HG02885 (cell line): ENCODE measurements at regions not wholly inside any gene's neighbourhood (a gene's known extent, or its start where the extent isn't known, plus 50 kb on each side); places are given as distances from the start of the nearest gene placed in this dataset.
"Not testable (repeated sequence)": the region's sequence is repeated elsewhere in the genome, so short reads cannot be mapped to it uniquely, and the experiment has no call there.

Experiments
- ATAC-seq: cut with Tn5 transposase; IDR thresholded peaks from one replicate; pipeline ENCODE4 v1.9.1; 2021; ENCODE audit warnings: mild to moderate bottlenecking; ENCODE audit not compliant: unreplicated experiment, poor library complexity

DNA sequence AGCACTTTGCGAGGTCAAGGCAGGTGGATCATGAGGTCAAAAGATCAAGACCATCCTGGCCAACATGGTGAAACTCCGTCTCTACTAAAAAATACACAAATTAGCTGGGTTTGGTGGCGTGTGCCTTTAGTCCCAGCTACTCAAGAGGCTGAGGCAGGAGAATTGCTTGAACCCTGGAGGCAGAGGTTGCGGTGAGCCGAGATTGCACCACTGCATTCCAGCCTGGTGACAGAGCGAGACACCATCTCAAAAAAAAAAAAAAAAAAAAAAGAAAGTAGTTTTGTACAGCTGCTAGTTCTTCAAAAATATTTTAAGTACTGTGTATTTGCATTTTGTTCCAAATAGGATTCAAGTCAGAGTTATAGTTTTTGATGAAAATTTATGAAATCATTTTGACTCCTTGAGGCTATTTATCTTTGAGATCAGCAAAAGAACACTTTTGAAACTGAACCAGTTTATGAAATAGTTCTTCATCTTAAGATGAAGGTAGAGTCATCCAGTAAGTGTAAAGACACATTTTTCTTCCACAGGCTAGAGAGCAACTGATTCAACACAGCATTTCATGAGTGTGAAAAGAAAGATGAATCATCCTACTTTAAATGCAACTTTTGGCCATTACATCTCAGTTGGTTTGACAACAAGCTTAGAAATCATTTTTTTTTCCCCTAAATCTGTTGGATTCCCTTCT lies 416.5 kb upstream of the KCNMB2 start:
- ATAC-seq, result not testable (repeated sequence)

DNA sequence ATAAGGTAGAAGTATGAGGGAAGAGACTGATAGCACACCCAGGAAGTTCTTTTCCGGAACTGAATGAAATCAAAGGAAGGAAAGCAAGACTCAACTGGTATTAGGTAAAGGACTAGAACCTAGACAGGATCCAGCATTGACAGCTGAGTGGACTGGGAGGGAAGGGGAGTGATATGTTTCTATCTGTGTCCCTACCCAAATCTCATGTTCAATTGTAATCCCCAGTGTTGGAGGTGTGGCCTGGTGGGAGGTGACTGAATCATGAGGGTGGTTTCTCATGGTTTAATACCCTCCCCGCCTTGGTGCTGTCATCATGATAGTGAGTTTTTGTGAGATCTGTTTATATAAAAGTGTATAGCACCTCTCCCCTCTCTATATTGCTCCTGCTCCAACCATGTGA lies 415.9 kb upstream of the KCNMB2 start:
- ATAC-seq, result no peak

DNA sequence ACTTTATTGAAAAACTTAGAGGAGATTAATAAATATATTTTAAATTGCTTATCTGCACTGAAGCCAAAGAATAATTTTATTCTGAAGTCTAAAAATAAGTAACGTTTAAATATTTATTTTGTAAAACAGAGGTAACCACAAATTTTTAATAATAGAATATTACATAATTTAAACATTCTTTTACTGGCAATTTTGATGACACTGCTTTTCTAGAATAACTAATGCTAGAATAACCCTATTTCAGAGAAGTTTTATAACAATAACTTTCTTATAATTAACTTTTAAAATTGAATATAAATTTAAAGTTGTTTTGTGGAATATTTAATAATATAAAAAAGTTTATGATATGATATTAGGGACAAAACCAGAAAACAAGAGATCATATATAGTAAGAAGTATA lies 409.6 kb upstream of the KCNMB2 start:
- ATAC-seq, result no peak

DNA sequence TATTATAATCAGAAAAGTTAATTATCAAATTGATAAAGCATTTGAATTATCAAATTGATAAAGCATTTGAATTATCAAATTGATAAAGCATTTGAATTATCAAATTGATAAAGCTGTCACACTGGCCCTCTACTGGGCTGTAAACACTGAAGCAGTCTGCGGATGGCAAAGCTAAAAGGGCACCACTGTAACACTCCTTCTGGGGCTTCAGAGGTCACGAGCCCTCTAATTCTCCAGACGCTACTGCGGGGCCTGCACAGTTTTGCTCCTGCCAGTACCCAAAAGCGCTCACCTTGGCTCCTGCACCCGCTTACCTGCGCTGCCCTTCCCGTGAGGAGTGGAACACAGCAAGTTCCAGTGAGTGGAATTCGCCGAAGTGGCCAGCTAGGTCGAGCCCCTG lies 409.0 kb upstream of the KCNMB2 start:
- ATAC-seq, result no peak

DNA sequence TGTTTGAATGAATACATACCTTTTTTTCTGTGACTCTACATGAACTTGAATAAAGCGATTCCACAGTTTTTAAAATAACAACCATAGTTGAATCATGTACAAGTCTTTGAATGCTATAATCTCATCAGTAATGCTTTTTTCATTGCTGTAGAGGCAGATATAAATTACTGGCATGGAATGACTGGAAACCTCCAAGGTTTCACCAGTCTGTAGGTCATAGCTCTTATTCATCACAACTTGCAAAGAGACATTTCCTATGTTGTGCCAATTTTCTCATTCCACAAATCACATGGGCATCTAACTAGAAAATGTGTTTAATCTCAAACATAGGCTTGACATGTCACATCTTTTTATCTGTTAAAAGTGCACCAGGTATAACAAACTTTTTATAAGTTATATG lies 407.1 kb upstream of the KCNMB2 start:
- no peak for ATAC-seq

DNA sequence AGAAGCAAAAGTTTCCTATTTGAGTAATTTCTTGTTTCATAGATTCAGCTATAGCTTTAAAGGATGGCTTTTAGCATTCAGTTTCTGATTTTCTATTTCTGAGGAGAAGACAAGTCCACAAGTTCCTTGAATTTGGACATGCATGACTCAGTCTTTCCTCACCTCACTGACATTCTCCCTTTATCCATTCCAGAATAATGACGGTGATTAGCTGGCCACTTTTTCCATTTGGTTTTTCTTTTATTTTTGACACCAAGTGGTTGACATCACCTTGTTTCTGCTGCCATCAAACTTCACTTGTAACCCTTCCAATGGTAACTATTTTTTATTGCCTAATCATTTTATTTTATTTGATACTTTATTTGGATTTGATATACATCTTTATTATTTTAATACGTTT lies 404.4 kb upstream of the KCNMB2 start:
- no peak for ATAC-seq

DNA sequence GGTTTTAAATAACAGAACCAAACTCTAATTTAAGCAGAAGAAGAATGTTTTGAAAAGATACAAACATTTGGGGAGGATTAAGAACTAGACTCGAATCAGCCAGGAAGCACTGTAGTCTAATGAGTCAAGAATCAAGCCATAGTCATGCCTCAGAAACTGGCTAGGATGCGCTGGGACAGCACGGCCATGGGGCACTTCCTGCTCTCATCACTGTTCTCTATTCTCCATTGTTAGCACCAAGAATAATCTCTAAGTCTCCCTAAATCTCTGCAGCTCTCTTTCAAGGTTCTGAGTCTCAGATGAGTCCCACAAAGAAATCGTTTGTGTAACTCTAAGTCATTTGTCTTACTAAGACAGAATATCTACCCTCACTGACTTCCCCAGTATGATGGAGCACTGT lies 399.0 kb upstream of the KCNMB2 start:
- no peak for ATAC-seq

DNA sequence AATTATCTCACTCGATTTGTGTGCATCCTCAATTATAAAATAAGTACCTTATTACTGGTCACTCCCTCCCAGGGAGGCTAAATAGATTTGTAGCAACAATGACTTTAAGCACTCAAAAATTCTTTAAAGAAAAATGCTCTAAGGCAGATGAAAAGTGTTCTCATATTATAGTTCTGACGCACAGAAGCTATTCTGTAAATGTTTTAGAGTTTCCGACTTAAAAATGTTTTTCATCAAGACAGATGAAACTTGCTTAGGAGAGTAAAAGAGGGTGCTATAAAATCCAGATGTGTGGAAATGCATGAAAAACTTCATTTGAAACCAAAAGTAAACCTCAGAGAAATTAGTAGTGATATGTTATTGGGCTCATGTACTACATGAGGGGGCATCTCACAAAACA lies 398.4 kb upstream of the KCNMB2 start:
- no peak for ATAC-seq

DNA sequence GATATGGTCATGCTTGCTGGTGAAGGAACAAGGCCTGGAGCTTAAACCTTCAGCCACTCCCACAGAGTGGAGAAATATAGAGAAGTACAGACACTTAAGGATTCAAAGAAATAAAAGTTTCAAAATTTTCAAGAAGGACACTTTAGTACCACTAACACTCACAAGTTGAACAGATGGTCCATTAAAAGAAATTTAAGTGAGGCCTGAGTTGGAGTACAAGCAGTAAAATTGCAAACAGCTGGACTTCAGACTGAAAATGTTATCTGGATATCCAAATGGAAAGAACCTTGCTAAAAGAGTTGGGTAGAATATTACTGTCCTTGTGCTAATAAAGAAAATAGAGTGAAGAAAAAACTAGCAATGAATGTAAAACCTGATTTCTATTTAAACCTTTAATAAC lies 397.1 kb upstream of the KCNMB2 start:
- no peak for ATAC-seq

DNA sequence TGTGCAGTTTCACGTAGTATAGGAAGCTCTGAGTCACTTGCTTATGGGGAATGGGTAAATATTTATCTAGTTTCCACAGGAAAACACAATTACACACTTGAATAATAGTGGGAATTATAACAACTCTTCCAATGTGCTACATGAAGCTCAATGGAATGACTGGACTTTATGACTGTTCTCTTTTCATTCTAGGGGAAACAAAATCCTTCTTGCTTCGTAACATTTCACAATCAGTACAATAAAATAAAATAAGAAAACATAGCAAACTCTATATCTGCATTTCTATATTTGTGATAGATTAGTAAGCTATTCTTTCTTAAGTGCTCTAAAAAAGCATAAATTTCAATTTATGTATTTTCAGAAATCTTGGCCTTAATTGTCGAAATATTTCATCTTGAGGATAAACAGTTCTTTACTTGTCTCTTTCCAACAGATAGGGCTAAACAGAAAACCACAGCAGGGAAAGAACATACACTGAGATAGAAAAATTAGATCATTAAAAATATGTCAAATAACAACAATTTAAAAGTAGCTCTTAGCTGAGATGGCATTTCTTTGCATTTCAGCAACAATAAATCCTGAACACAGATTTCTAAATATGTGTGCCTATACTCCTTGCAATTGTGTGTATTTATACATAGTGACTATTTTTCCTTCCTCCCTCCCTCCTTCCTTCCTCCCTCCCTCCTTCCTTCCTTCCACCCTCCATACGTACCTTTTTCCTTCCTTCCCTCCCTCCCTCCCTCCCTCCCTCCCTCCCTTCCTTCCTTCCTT lies 395.5 kb upstream of the KCNMB2 start:
- no peak for ATAC-seq

DNA sequence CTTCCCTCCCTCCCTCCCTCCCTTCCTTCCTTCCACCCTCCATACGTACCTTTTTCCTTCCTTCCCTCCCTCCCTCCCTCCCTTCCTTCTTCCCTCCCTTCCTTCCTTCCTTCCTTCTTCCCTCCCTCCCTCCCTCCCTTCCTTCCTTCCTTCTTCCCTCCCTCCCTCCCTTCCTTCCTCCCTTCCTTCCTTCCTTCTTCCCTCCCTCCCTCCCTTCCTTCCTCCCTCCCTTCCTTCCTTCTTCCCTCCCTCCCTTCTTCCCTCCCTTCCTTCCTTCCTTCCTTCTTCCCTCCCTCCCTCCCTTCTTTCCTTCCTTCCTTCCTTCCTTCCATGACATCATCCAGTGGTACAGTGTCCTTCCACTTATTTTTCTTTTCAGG lies 394.9 kb upstream of the KCNMB2 start:
- not testable (repeated sequence) for ATAC-seq

DNA sequence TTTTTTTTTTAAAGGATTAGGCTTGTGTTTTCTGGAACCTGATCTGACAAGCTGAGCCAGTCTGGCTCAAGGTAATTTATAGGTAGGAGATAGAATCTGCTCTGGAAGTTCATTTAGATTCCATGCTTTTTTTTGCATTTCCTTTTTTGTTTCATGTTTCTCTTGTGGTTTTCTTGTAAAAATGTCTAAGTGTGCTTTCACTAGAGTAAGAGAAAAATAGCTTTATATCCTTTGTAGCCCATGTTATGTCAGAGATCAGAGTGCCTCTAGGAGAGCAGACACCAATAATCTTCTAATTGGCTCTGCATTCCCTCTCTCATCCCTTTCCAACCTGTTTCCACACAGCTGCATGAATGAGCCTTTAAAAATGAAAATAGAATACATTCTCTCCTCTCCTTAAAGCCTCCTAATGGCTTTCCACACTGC lies 389.8 kb upstream of the KCNMB2 start:
- no peak for ATAC-seq

DNA sequence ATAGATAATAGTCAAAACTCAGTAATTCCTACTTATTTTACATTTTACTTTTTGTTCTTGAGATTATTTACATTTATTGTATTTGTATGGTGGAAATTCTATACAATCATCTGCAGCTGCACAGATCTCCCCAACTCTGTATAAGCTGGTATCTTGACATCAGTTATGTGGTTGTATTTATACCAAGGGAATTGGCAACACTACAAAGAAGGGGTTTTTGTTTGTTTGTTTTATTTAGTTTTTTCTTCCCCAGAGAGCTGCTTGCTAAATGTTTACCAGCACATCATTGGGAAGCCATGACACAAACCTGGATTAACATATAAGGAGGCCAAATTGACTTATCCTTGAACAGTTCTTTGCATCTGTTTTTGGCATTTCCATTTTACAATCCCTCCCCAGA lies 389.2 kb upstream of the KCNMB2 start:
- no peak for ATAC-seq

DNA sequence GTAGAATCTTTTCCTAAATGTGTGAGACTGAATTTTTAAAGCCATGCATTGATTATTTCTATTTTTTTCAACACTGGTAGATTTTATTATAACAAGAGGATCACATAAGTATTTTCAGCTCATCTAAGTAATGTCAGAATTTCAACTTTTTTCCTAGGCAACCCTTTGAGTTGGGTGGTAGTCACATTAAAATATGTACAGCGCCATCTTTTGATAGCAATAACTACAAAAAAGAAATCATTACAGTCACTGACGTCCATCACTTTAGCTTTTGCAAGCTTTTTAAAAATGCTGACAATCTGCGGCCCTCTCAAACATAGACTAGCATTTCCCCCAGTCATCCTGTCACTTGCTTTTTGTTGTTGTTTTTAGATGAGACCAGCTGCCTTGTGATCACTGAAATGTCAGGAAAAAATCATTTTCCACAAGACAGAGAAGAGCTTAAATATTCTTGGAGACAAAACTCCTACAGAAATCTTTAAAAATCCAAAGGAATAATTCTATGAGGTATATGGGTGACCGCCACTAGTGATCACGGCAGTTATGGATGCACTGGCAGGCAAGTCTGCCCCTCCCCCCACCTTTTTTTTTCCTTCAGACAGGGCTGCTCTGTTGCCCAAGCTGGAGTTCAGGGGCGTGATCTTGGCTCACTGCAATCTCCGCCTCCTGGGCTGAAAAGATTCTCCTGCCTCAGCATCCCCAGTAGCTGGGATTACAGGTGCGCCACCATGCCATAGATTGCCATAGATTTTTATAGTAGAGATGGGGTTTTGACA lies 384.0 kb upstream of the KCNMB2 start:
- ATAC-seq, result no peak

DNA sequence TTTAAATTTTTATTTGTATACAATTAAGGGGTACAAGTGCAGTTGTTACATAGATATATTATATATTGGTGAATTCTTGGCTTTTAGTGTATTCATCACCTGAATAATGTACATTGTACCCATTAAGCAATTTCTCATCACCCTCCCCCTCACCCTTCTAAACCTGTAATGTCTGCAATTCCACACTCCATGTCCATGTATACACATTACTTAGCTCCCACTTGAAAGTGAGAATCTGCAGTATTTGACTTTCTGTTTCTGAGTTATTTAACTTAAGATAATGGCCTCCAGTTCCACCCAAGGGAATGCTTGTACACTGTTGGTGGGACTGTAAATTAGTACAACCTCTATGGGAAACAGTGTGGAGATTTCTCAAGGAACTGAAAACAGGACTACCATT lies 383.2 kb upstream of the KCNMB2 start:
- ATAC-seq, result no peak

DNA sequence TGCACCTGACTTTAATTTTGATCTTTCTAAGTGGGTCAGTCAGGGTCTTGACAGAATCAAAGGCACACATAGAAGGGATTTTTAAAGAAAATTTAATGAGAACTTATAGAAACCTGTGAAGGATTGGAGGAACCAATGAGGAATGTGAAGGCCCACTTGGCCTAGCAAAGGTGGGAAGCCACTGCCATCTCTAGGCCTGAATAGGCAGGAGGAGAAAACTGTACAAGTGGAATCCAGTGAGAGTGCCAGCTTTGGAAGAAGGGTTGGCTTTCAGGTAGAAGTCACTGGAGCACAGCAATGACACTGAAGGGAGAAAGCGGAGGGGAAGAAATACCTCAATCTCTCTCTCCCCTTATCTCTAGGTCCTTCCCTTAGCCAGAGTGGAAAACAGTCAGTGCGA lies 380.7 kb upstream of the KCNMB2 start:
- no peak for ATAC-seq

DNA sequence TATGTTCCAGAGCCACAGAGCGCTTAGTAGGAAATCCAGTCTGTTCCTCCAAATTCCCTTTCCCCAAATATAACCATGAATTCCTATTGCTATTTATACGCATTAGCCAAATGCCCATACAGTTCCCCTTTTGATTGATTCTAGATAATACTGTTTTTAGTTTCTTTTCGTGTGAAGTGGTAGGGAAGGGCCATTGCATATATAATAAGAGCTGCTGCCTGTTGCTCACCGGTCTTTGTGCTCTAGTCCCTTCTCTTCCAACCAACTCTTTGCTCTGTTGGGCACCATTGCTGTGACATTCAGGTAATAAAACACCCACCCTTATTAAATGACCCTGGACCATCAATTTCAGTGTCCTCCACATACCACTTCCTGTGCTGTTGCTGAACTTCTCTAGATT lies 379.9 kb upstream of the KCNMB2 start:
- no peak for ATAC-seq

DNA sequence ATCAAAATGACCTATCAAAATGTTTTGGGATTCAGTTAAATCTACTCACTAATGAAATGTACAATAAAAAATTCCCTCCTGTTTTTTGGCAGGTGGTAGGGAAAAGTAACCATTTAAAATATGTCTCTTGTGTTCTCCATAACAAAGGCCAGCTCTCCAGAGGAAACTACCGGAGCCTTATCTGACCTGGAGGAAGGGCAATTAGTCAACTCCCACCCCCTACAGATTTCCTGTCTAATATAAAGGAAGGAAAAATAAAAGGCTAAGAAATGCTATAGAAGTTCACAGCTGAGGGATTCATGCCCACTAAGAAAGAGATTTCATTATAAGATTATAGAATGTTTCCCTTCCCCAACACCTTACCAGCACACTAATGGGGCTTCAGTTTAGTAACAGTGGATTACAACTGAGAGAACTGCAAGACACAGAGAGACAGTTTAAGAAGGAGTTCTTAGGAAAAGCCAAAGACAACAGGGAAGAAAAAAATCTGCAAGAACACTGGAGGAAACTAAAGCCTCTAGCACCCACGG lies 376.5 kb upstream of the KCNMB2 start:
- ATAC-seq, result no peak

DNA sequence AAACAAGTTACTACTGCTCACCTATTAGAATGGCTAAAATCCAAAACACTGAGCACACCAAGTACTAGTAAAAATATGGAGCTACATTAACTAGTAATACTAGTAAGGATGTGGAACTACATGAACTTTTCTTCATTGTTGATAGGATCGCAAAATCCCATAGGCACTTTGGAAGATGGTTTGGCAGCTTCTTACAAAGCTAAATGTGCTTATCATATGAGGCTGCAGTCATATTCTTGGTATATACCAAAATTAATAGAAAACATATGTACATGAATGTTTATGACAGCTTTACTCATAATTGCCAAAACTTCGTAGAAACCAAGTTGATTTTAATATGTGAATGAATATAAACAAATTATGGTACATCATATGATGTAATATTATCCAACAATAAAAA lies 366.8 kb upstream of the KCNMB2 start:
- ATAC-seq, result no peak

DNA sequence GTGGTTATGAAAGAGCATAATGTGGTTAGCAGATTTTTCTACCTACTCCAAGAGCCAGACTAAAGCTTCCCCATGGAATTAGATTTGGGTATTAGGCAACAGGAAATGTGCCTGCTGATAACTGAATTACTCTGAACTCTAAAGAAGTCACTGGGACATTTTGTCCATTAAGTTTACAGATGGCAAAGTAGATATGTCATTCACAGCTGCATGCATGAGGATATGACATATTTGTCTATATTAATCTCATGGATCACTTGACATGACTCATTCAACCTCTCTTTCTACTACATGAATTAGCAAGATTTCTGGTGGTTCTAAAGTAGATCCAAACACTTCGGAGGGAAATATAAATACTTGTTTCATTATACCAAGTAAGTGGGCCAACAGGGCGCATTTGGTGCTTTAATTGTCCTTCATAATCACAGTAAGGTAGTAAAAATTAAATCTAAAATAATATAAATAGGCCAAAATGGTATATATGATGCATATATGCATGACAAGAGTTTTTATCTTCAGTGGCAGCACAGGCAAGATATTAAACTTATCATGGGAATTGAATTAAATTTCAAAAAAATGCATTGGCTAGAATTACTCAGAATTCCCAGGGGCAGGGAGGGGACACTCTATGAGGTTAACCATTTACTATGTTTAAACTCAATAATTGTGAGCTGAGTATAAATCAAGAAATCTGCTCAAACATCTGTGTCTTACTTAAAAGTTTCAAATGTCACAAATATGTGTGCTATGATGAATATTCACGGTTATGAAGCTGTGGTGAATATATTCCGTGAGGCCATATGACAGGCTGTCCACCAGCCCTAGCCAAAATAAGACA lies 365.3 kb upstream of the KCNMB2 start:
- ATAC-seq, result no peak
